ENCODE measurements at regions not wholly inside any gene's neighbourhood (a gene's known extent, or its start where the extent isn't known, plus 50 kb on each side); places are given as distances from the start of the nearest gene placed in this dataset.
"Not testable (repeated sequence)": the region's sequence is repeated elsewhere in the genome, so short reads cannot be mapped to it uniquely, and the experiment has no call there.

DNA sequence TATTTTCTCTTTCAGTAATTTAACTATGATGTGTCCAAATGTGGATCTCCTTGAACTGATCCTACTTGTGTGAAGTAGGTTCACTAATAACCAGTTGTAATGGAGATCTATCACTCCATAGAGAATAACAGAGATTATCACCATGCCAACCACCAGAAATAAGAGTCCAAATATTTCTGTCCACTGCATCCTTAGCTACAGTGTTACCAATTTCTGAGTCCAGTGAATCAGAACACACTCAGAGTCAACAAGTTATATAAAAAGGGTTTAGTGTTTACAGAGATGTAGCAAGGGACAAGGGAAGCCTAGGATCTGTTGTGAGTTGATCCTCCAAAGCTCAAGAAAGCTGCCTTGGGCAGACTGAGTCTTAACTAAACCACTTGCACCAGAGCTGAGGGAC, 882.8 kb downstream of the TBC1D32 start:
- no peaks in the 10 kb centered on the region for H3K27me3 ChIP-seq (ENCODE audit: control insufficient read depth, insufficient read depth, low read length)
- ChIA-PET CTCF (no interaction called here), POLR2A (no interaction called here)
- TF ChIP-seq, protein P1, sequence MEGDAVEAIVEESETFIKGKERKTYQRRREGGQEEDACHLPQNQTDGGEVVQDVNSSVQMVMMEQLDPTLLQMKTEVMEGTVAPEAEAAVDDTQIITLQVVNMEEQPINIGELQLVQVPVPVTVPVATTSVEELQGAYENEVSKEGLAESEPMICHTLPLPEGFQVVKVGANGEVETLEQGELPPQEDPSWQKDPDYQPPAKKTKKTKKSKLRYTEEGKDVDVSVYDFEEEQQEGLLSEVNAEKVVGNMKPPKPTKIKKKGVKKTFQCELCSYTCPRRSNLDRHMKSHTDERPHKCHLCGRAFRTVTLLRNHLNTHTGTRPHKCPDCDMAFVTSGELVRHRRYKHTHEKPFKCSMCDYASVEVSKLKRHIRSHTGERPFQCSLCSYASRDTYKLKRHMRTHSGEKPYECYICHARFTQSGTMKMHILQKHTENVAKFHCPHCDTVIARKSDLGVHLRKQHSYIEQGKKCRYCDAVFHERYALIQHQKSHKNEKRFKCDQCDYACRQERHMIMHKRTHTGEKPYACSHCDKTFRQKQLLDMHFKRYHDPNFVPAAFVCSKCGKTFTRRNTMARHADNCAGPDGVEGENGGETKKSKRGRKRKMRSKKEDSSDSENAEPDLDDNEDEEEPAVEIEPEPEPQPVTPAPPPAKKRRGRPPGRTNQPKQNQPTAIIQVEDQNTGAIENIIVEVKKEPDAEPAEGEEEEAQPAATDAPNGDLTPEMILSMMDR (IDR thresholded peaks at IDR 0.05; ENCODE audit: insufficient read depth, low read depth, low read length), result no peak
- DNase-seq (ENCODE audit: low read depth), result no peak
- H3K4me3 ChIP-seq (ENCODE audit: low read depth, low read length), result no peak overlapping the region
- no peaks in the 10 kb centered on the region for H3K36me3 ChIP-seq (ENCODE audit: control insufficient read depth, insufficient read depth, low read length)

DNA sequence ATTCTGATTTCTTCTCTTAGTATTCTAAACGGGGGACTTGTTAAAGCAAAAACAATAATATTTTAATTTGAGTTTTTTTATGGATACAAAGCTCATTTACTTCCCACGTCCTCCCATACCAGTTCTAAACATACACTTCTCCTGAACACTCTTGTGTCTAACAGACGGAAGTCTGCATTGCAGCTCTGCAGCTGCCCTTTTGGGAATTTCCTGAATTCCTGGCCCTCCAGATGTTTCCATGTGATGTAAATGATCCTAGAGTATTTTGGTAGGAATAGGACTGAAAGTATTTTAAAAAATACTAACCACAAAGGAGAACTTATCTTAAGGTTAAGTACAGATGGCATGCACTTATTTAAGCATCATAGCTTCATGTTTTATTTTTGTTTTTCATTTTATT, 886.7 kb downstream of the TBC1D32 start:
- Histone ChIP-seq H3K4me3 (ENCODE audit: low read depth, low read length) (no peak overlapping the region), H3K27me3 (ENCODE audit: control insufficient read depth, insufficient read depth, low read length) (no peaks in the 10 kb centered on the region), H3K36me3 (ENCODE audit: control insufficient read depth, insufficient read depth, low read length) (no peaks in the 10 kb centered on the region)
- TF ChIP-seq, protein P1 (IDR thresholded peaks at IDR 0.05; ENCODE audit: insufficient read depth, low read depth, low read length), result no peak
- no peak for DNase-seq (ENCODE audit: low read depth)
- POLR2A ChIA-PET, result no interaction called here
- CTCF ChIA-PET, result no interaction called here

DNA sequence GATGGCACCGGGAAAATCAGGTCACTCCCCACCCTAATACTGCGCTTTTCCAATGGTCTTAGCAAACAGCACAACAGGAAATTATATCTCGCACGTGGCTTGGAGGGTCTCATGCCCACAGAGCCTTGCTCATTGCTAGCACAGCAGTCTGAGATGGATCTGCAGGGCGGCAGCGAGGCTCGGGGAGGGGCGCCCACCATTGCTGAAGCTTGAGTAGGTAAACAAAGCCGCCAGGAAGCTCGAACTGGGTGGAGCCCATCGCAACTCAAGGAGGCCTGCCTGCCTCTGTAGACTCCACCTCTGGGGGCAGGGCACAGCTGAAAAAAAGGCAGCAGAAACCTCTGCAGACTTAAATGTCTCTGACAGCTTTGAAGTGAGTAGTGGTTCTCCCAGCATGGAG, 901.4 kb downstream of the TBC1D32 start:
- CTCF ChIA-PET; H3K4me3 ChIP-seq (ENCODE audit: low read depth, low read length); H3K27me3 ChIP-seq (ENCODE audit: control insufficient read depth, insufficient read depth, low read length); H3K36me3 ChIP-seq (ENCODE audit: control insufficient read depth, insufficient read depth, low read length); DNase-seq (ENCODE audit: low read depth); POLR2A ChIA-PET: not testable (repeated sequence)

DNA sequence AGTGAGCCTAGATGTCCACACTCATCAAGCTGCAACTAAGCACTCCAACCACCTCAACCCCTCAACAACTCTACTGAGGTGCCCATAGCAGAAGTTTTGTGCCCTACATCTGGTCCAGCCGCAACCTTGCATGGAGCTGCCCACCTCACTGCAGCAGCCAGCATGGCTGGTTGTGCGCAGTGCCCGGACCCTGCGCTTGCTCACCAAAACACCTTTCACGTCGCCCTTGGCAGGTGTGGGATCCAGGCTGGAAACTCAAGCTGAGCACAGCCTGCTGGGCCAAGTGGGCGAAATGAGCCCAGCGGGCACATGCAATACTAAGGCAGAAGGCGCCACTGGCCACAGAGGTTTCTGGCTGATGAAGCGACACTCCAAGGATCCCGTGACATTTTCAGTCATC, 902.4 kb downstream of the TBC1D32 start:
- TF ChIP-seq, protein P1 (IDR thresholded peaks at IDR 0.05; ENCODE audit: insufficient read depth, low read depth, low read length), result no peak
- POLR2A ChIA-PET, result no interaction called here
- no peaks in the 10 kb centered on the region for H3K27me3 ChIP-seq (ENCODE audit: control insufficient read depth, insufficient read depth, low read length)
- no peaks in the 10 kb centered on the region for H3K36me3 ChIP-seq (ENCODE audit: control insufficient read depth, insufficient read depth, low read length)
- CTCF ChIA-PET, result no interaction called here
- H3K4me3 ChIP-seq (ENCODE audit: low read depth, low read length), result no peak overlapping the region
- no peak for DNase-seq (ENCODE audit: low read depth)

DNA sequence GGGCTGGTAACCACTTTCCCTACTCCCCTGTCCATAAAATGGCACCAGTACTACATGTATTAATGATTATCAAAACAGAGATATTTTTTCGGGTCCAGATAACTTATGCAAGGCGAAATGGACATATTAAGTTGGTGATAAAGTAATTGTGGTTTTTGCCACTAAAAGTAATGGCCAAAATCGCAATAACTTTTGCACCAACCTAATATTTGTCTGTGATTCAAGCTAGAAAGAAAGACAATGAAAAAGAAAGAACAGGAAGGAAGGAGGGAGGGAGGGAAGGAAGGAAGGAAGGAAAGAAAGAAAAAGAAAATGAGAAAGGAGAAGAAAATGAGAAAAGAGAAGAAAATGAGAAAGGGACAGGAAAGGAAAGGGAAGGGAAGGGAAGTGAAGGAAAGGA, 922.9 kb downstream of the TBC1D32 start:
- Histone ChIP-seq H3K4me3 (ENCODE audit: low read depth, low read length) (no peak overlapping the region), H3K27me3 (ENCODE audit: control insufficient read depth, insufficient read depth, low read length) (no peaks in the 10 kb centered on the region), H3K36me3 (ENCODE audit: control insufficient read depth, insufficient read depth, low read length) (no peaks in the 10 kb centered on the region)
- POLR2A ChIA-PET, result no interaction called here
- CTCF ChIA-PET, result no interaction called here
- no peak for DNase-seq (ENCODE audit: low read depth)
- TF ChIP-seq, protein P1 (IDR thresholded peaks at IDR 0.05; ENCODE audit: insufficient read depth, low read depth, low read length), result no peak

DNA sequence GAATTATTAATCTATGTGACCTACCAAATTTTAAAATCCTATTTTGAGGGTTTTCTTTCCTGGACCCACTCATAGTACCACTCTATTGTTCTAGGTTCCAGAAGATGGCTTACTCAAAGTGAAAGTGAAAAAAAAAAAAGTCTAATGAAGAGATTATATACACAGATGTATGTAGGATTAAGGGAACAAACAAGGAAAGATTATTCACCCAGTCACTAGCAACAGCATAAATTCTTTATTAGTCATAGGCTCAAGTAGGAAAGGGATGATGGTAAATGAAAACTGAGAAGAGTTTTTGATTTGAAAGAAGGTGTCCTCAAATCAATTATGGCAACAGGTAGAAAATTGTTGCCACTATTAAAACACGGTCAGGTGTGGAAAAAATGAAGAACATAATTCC, 923.7 kb downstream of the TBC1D32 start:
- no peaks in the 10 kb centered on the region for H3K27me3 ChIP-seq (ENCODE audit: control insufficient read depth, insufficient read depth, low read length)
- H3K4me3 ChIP-seq (ENCODE audit: low read depth, low read length), result no peak overlapping the region
- DNase-seq (ENCODE audit: low read depth), result no peak
- ChIA-PET POLR2A (no interaction called here), CTCF (no interaction called here)
- H3K36me3 ChIP-seq (ENCODE audit: control insufficient read depth, insufficient read depth, low read length), result no peaks in the 10 kb centered on the region
- TF ChIP-seq, protein P1 (IDR thresholded peaks at IDR 0.05; ENCODE audit: insufficient read depth, low read depth, low read length), result no peak
